ENCODE measurements at regions not wholly inside any gene's neighbourhood (a gene's known extent, or its start where the extent isn't known, plus 50 kb on each side); places are given as distances from the start of the nearest gene placed in this dataset.

- TF ChIP-seq EZH2phosphoT487 (IDR thresholded peaks at IDR 0.05; ENCODE audit: low read depth, severe bottlenecking, unreplicated experiment) (no peak), CTCF (IDR thresholded peaks at IDR 0.05; ENCODE audit: poor library complexity) (no peak), EZH2 (IDR thresholded peaks at IDR 0.05; ENCODE audit: borderline replicate concordance) (no peak)
Observed at GRCh38 chr2:65512783-65513182, 80.4 kb upstream of the SPRED2 start.
